Caco-2 (cell line): ENCODE measurements at regions not wholly inside any gene's neighbourhood (a gene's known extent, or its start where the extent isn't known, plus 50 kb on each side); places are given as distances from the start of the nearest gene placed in this dataset.
"Not testable (repeated sequence)": the region's sequence is repeated elsewhere in the genome, so short reads cannot be mapped to it uniquely, and the experiment has no call there.

Experiments used
- BruUV-seq: library from RNA; stranded (reverse); fragments of 400-500 nt; replicated peaks from 2 replicates; lab custom pipeline; 2021; lab: Mats Ljungman, UMichigan
- CTCF ChIA-PET: fragments of 300-600 bp; sonication (Branson Sonifier 250); formaldehyde crosslinking; loops from one replicate; lab custom pipeline; 2022; ENCODE audit warnings: antibody characterized with exemption; lab: Charles Lee
- POLR2A ChIA-PET: fragments of 300-600 bp; sonication (Branson Sonifier 250); formaldehyde crosslinking; loops from one replicate; lab custom pipeline; 2022; ENCODE audit warnings: antibody characterized with exemption; lab: Charles Lee
- DNase-seq, 2 experiments: peaks; one replicate each; pipeline versions ENCODE4 v3.0.0 to v3.0.0-alpha.2; 2020 to 2022
- H3K27me3 ChIP-seq: replicated peaks from 2 replicates; pipeline ENCODE4 v1.6.0; 2011; ENCODE audit warnings: low read length; ENCODE audit not compliant: control insufficient read depth, insufficient read depth
- H3K36me3 ChIP-seq: 2 replicates; pipeline ENCODE4 v1.5.1; 2011; ENCODE audit warnings: low read length; ENCODE audit not compliant: control insufficient read depth, insufficient read depth
- H3K4me1 ChIP-seq: fragments of 250-450 bp; sonication (Bioruptor Pico); 2 replicates; pipeline ENCODE4 v1.5.1; 2020; ENCODE audit warnings: mild to moderate bottlenecking
- H3K4me3 ChIP-seq: 2 replicates; pipeline ENCODE4 v1.5.1; 2011; ENCODE audit warnings: low read depth, mild to moderate bottlenecking, control low read depth, low read length
- H3K9me3 ChIP-seq: fragments of 250-450 bp; sonication (Bioruptor Pico); 2 replicates; pipeline ENCODE4 v1.5.1; 2020; ENCODE audit warnings: mild to moderate bottlenecking, moderate library complexity
- H3K27ac Mint-ChIP-seq: one replicate; pipeline ENCODE4 v1.8.0; 2022; ENCODE audit warnings: mixed read lengths; ENCODE audit not compliant: unreplicated experiment
- H3K27me3 Mint-ChIP-seq: one replicate; pipeline ENCODE4 v1.8.0; 2022; ENCODE audit warnings: mixed read lengths; ENCODE audit not compliant: insufficient read depth, unreplicated experiment
- H3K36me3 Mint-ChIP-seq: one replicate; pipeline ENCODE4 v1.8.0; 2022; ENCODE audit warnings: mild to moderate bottlenecking, mixed read lengths; ENCODE audit not compliant: insufficient read depth, unreplicated experiment
- H3K4me1 Mint-ChIP-seq: one replicate; pipeline ENCODE4 v1.8.0; 2022; ENCODE audit warnings: low read depth, mixed read lengths; ENCODE audit not compliant: unreplicated experiment
- H3K4me3 Mint-ChIP-seq: one replicate; pipeline ENCODE4 v1.8.0; 2022; ENCODE audit warnings: mild to moderate bottlenecking, moderate library complexity, mixed read lengths; ENCODE audit not compliant: unreplicated experiment
- H3K9me3 Mint-ChIP-seq: one replicate; pipeline ENCODE4 v1.8.0; 2022; ENCODE audit warnings: mixed read lengths; ENCODE audit not compliant: unreplicated experiment
- CTCF ChIP-seq, 2 experiments: fragments of 200-600 bp in 1 of 2; IDR thresholded peaks; 1 replicate in 1 of 2; 2 replicates in 1 of 2; pipeline versions ENCODE4 v1.5.1 to v1.8.0; 2011 to 2022; ENCODE audit warnings: antibody characterized with exemption in 1 of 2, control low read depth in 1 of 2, inconsistent platforms in 1 of 2, low read depth in 1 of 2, low read length in 1 of 2, mild to moderate bottlenecking in 1 of 2, moderate library complexity in 1 of 2; ENCODE audit not compliant: insufficient read depth in 1 of 2, severe bottlenecking in 1 of 2, unreplicated experiment in 1 of 2
- intact Hi-C: fragments of 100-400 bp; cut with micrococcal nuclease; formaldehyde crosslinking; loops from one replicate; pipeline ENCODE4 v1.10.0; 2022; ENCODE audit not compliant: unreplicated experiment

DNA sequence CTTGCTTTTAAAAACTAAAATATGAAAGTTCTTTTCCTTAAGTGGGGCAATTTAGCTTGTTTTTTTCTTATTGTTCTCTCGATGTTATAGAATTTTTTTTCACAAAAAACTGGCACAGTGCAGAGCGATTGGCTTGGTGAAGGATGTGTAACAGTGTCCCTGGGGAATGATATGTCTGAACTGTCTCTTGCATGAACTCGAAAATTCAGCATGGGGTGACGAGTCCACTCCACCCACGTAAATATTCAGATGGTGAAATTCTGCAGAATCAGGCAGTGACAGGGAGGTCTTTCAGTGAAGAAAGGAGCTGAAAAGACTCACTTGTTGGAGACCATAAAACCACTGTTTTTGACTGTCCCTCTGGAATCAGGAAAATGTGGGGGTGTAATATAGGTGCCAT, 505.3 kb downstream of the MMUT start:
- no peak for TF ChIP-seq CTCF (IDR thresholded peaks at IDR 0.05; ENCODE audit: insufficient read depth in 1 of 2, low read depth in 1 of 2, low read length in 1 of 2, severe bottlenecking in 1 of 2, unreplicated experiment in 1 of 2)
- CTCF ChIA-PET = no interaction called here
- Histone ChIP-seq H3K36me3 (no peaks in the 10 kb centered on the region), H3K27me3 (no peaks in the 10 kb centered on the region), H3K4me1 (no peaks in the 10 kb centered on the region), H3K4me3 (no peak overlapping the region), H3K9me3 (no peaks in the 10 kb centered on the region)
- Mint-ChIP-seq H3K27me3 (no peaks in the 10 kb centered on the region), H3K36me3 (no peaks in the 10 kb centered on the region), H3K4me3 (no peak overlapping the region), H3K27ac (no peak overlapping the region), H3K4me1 (no peaks in the 10 kb centered on the region), H3K9me3 (no peaks in the 10 kb centered on the region)
- DNase-seq = no peak
- intact Hi-C loops = no loop called here
- BruUV-seq = no TSS peak
- POLR2A ChIA-PET = no interaction called here

- Histone ChIP-seq H3K36me3 (no peaks in the 10 kb centered on the region), H3K9me3 (no peaks in the 10 kb centered on the region), H3K27me3 (no peaks in the 10 kb centered on the region), H3K4me3 (no peak overlapping the region), H3K4me1 (no peaks in the 10 kb centered on the region)
- H3K27ac Mint-ChIP-seq = no peak overlapping the region
- TF ChIP-seq CTCF (IDR thresholded peaks at IDR 0.05; ENCODE audit: insufficient read depth in 1 of 2, low read depth in 1 of 2, low read length in 1 of 2, severe bottlenecking in 1 of 2, unreplicated experiment in 1 of 2) = no peak
- no peaks in the 10 kb centered on the region for H3K27me3 Mint-ChIP-seq
- DNase-seq = no peak
- no peak overlapping the region for H3K4me3 Mint-ChIP-seq
- intact Hi-C loops = no loop called here
- ChIA-PET POLR2A (no interaction called here), CTCF (no interaction called here)
- H3K36me3 Mint-ChIP-seq = no peaks in the 10 kb centered on the region
- no peaks in the 10 kb centered on the region for H3K9me3 Mint-ChIP-seq
- H3K4me1 Mint-ChIP-seq = no peaks in the 10 kb centered on the region
- no TSS peak for BruUV-seq
Observed at GRCh38 chr6:48951917-48952316, 511.1 kb downstream of the MMUT start.

DNA sequence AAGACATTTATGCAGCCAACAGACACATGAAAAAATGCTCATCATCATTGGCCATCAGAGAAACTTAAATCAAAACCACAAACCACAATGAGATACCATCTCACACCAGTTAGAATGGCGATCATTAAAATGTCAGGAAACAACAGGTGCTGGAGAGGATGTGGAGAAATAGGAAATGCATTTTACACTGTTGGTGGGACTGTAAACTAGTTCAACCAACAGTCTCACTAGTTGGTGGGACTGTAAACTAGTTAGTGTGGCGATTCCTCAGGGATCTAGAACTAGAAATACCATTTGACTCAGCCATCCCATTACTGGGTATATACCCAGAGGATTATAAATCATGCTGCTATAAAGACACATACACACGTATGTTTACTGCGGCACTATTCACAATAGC, 518.8 kb downstream of the MMUT start:
- H3K4me3 Mint-ChIP-seq, CTCF ChIA-PET, H3K36me3 Mint-ChIP-seq, H3K27me3 ChIP-seq, H3K27me3 Mint-ChIP-seq, H3K9me3 Mint-ChIP-seq, H3K27ac Mint-ChIP-seq, POLR2A ChIA-PET, H3K4me3 ChIP-seq, H3K36me3 ChIP-seq, intact Hi-C loops, BruUV-seq, DNase-seq, H3K4me1 Mint-ChIP-seq, H3K4me1 ChIP-seq, H3K9me3 ChIP-seq: not testable (repeated sequence)

GRCh38 chr6:48933136-48933535, 529.9 kb downstream of the MMUT start:
- no peaks in the 10 kb centered on the region for H3K4me1 Mint-ChIP-seq
- ChIA-PET CTCF (no interaction called here), POLR2A (no interaction called here)
- H3K27me3 Mint-ChIP-seq = no peaks in the 10 kb centered on the region
- intact Hi-C loops = no loop called here
- H3K27ac Mint-ChIP-seq = no peak overlapping the region
- Histone ChIP-seq H3K4me3 (no peak overlapping the region), H3K36me3 (no peaks in the 10 kb centered on the region), H3K27me3 (no peaks in the 10 kb centered on the region), H3K9me3 (no peaks in the 10 kb centered on the region), H3K4me1 (no peaks in the 10 kb centered on the region)
- TF ChIP-seq CTCF (IDR thresholded peaks at IDR 0.05; ENCODE audit: insufficient read depth in 1 of 2, low read depth in 1 of 2, low read length in 1 of 2, severe bottlenecking in 1 of 2, unreplicated experiment in 1 of 2) = no peak
- no peaks in the 10 kb centered on the region for H3K36me3 Mint-ChIP-seq
- DNase-seq = no peak
- H3K9me3 Mint-ChIP-seq = peaks cover 14% of the 10 kb centered on the region
- BruUV-seq = no TSS peak
- H3K4me3 Mint-ChIP-seq = no peak overlapping the region
